ENCODE measurements at regions not wholly inside any gene's neighbourhood (a gene's known extent, or its start where the extent isn't known, plus 50 kb on each side); places are given as distances from the start of the nearest gene placed in this dataset.

GRCh38 chr12:76189851-76190250 is 105.4 kb upstream of the NAP1L1 start:
- TF ChIP-seq CTCF (conservative IDR thresholded peaks at IDR 0.05) (no peak), EZH2 (IDR thresholded peaks at IDR 0.05; ENCODE audit: low read depth) (no peak)
- H2AFZ ChIP-seq = peak overlapping the region; percentile 16; the same call in 1 of the 2 replicates
- DNase-seq = no peak
- H3F3A ChIP-seq (ENCODE audit: insufficient read depth, low read depth) = no peaks in the 10 kb centered on the region
- no peaks in the 10 kb centered on the region for H3K79me2 ChIP-seq (ENCODE audit: low read depth)
- H3K4me2 ChIP-seq = no peak overlapping the region
- H3K36me3 ChIP-seq (ENCODE audit: low read depth) = no peaks in the 10 kb centered on the region
- no peaks in the 10 kb centered on the region for H4K20me1 ChIP-seq (ENCODE audit: insufficient read depth)
- intact Hi-C loops (cut with micrococcal nuclease; ENCODE audit: unreplicated experiment) = no loop called here
- no peak overlapping the region for H3K27ac ChIP-seq
- H3K9me2 ChIP-seq (ENCODE audit: insufficient read depth) = no peaks in the 10 kb centered on the region
- H3K4me3 ChIP-seq = no peak overlapping the region
- ChIA-PET POLR2A (ENCODE audit: unreplicated experiment) (no interaction called here), CTCF (no interaction called here)
- H3K4me1 ChIP-seq (replicated peaks; ENCODE audit: insufficient read depth) = no peaks in the 10 kb centered on the region
- H3K9me3 ChIP-seq (ENCODE audit: insufficient read depth, low read depth) = no peaks in the 10 kb centered on the region
- no TSS peak for BruUV-seq (replicated peaks)
- no peaks in the 10 kb centered on the region for H3K27me3 ChIP-seq (ENCODE audit: insufficient read depth, low read depth)

DNA sequence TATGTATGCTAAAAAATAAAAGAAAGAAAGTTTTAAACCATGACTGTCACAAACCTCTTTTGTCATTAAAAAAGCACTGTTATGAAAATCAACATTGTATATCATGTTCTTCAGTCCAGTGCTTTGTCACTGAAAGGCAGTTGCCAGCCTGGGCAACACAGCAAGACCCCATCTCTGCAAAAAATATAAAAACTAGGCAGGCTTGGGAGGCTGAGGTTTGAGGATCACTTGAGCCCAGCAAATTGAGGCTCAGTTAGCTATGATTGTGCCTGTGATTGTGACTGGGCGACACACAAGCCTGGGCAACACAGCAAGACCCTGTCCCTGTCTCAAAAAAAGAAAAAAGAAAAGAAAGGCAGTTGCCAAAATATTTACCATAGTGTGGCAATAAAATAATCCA is 102.7 kb upstream of the NAP1L1 start:
- H2AFZ ChIP-seq = no peak overlapping the region
- CTCF ChIA-PET = no interaction called here
- DNase-seq = no peak
- H3K9me2 ChIP-seq (ENCODE audit: insufficient read depth) = no peaks in the 10 kb centered on the region
- peaks cover 7% of the 10 kb centered on the region for H3F3A ChIP-seq (ENCODE audit: insufficient read depth, low read depth)
- H4K20me1 ChIP-seq (ENCODE audit: insufficient read depth) = no peaks in the 10 kb centered on the region
- intact Hi-C loops (cut with micrococcal nuclease; ENCODE audit: unreplicated experiment) = no loop called here
- H3K27me3 ChIP-seq (ENCODE audit: insufficient read depth, low read depth) = no peaks in the 10 kb centered on the region
- no TSS peak for BruUV-seq (replicated peaks)
- no peak overlapping the region for H3K27ac ChIP-seq
- no peak for TF ChIP-seq EZH2 (IDR thresholded peaks at IDR 0.05; ENCODE audit: low read depth)
- TF ChIP-seq CTCF (conservative IDR thresholded peaks at IDR 0.05) = no peak
- peaks cover 20% of the 10 kb centered on the region for H3K4me1 ChIP-seq (replicated peaks; ENCODE audit: insufficient read depth)
- 0 out of 2 replicates have a peak, but pooled peaks cover 4% of the 10 kb centered on the region for H3K9me3 ChIP-seq (ENCODE audit: insufficient read depth, low read depth)
- H3K4me2 ChIP-seq = no peak overlapping the region
- no peaks in the 10 kb centered on the region for H3K79me2 ChIP-seq (ENCODE audit: low read depth)
- H3K36me3 ChIP-seq (ENCODE audit: low read depth) = no peaks in the 10 kb centered on the region
- H3K4me3 ChIP-seq = no peak overlapping the region
- POLR2A ChIA-PET (ENCODE audit: unreplicated experiment) = no interaction called here

DNA sequence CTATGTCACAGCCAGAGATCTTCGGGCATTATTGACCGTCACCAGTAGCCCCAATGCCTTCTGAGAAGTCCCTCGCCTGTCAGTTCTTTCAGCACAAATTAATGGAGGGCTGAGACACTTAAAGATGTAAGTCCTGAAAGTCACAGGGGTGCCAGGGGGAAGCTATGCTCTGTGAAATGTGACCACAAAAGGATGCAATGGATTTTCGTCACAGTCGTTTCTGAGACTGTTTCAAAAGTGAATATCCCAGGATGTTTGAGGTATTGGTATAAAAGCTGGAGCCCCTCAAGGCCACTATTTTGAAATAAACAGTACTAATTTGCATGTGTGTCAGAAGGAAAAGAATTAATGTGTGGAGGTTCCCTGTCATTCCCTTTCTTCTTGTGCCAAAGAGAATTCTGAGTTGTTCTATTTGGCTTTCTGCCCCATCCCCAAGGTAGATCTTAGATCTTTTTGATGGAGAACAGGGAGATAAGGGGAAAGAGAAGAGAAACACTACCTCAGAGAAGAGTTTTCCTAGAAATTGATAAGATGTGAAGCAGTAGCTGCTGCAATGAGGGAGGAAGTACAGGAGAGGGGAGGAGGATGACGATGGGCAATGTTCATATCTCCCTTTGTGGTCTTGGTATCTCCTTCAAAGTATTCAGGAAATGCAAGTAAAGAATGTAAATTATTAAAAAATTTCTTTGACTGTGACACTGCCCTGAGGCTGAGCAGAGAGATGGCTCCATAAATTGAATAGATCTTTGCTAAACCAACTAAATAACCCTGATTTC is 101.8 kb upstream of the NAP1L1 start:
- H2AFZ ChIP-seq = no peak overlapping the region
- TF ChIP-seq EZH2 (IDR thresholded peaks at IDR 0.05; ENCODE audit: low read depth) (no peak), CTCF (conservative IDR thresholded peaks at IDR 0.05) (no peak)
- H3K36me3 ChIP-seq (ENCODE audit: low read depth) = no peaks in the 10 kb centered on the region
- POLR2A ChIA-PET (ENCODE audit: unreplicated experiment) = no interaction called here
- no peaks in the 10 kb centered on the region for H3K79me2 ChIP-seq (ENCODE audit: low read depth)
- H3K9me2 ChIP-seq (ENCODE audit: insufficient read depth) = no peaks in the 10 kb centered on the region
- no peaks in the 10 kb centered on the region for H4K20me1 ChIP-seq (ENCODE audit: insufficient read depth)
- CTCF ChIA-PET = no interaction called here
- no peak overlapping the region for H3K4me2 ChIP-seq
- H3K27me3 ChIP-seq (ENCODE audit: insufficient read depth, low read depth) = no peaks in the 10 kb centered on the region
- no peak overlapping the region for H3K27ac ChIP-seq
- DNase-seq = no peak
- peaks cover 9% of the 10 kb centered on the region; the same call in 1 of the 2 replicates for H3K9me3 ChIP-seq (ENCODE audit: insufficient read depth, low read depth)
- H3K4me1 ChIP-seq (replicated peaks; ENCODE audit: insufficient read depth) = peaks cover 20% of the 10 kb centered on the region
- no peak overlapping the region for H3K4me3 ChIP-seq
- intact Hi-C loops (cut with micrococcal nuclease; ENCODE audit: unreplicated experiment) = no loop called here
- peaks cover 7% of the 10 kb centered on the region for H3F3A ChIP-seq (ENCODE audit: insufficient read depth, low read depth)
- BruUV-seq (replicated peaks) = no TSS peak

Measured in PC-9 (cell line).